Breast epithelium (tissue), 4 donors: ENCODE measurements at regions not wholly inside any gene's neighbourhood (a gene's known extent, or its start where the extent isn't known, plus 50 kb on each side); places are given as distances from the start of the nearest gene placed in this dataset.

Experiments used
- DNase-seq, 2 donors: peaks; one replicate each; pipeline ENCODE4 v3.0.0-alpha.2; 2019; ENCODE audit warnings: low spot score in 2 of 2
- H3K27ac ChIP-seq, 2 donors: fragments of 200-600 bp; sonication (generic) in 1 of 2; one replicate each; pipeline ENCODE4 v1.5.1; 2016 to 2019; ENCODE audit warnings: mild to moderate bottlenecking in 1 of 2
- H3K27me3 ChIP-seq, 2 donors: fragments of 200-600 bp; sonication (generic) in 1 of 2; one replicate each; pipeline versions ENCODE4 v1.5.1 to v1.6.0; 2017 to 2019; ENCODE audit warnings: control low read depth in 1 of 2, mild to moderate bottlenecking in 1 of 2
- H3K36me3 ChIP-seq: fragments of 200-600 bp; one replicate; pipeline ENCODE4 v1.5.1; 2019
- H3K4me1 ChIP-seq, 2 donors: fragments of 200-600 bp; sonication (generic); one replicate each; pipeline ENCODE4 v1.5.1; 2016 to 2019; ENCODE audit warnings: control low read depth in 1 of 2
- H3K4me3 ChIP-seq, 3 donors: fragments of 200-600 bp; sonication (generic); 1 replicate in 2 of 3; 2 replicates in 1 of 3; pipeline ENCODE4 v1.5.1; 2016 to 2019; ENCODE audit warnings: mild to moderate bottlenecking in 3 of 3, moderate library complexity in 2 of 3
- H3K9me3 ChIP-seq, 2 donors: fragments of 200-600 bp; sonication (generic) in 1 of 2; one replicate each; pipeline ENCODE4 v1.5.1; 2016 to 2019; ENCODE audit warnings: control low read depth in 1 of 2
- POLR2A ChIP-seq: fragments of 450-650 bp; IDR thresholded peaks from one replicate; pipeline ENCODE4 v1.6.1; 2016; ENCODE audit warnings: antibody characterized with exemption, mild to moderate bottlenecking, moderate library complexity
- POLR2AphosphoS5 ChIP-seq, 3 donors: sonication (generic); formaldehyde crosslinking; IDR thresholded peaks; one replicate each; pipeline ENCODE4 v1.6.1; 2017; ENCODE audit warnings: antibody characterized with exemption in 3 of 3
- intact Hi-C: fragments of 100-400 bp; cut with DNase I; formaldehyde crosslinking; loops from one replicate; pipeline ENCODE4 v1.15.1; 2023; ENCODE audit warnings: low total_unique reads
- TF ChIP-seq, protein P1 (sequence below), 3 donors: fragments of 450-650 bp; IDR thresholded peaks; one replicate each; pipeline ENCODE4 v1.5.1; 2016 to 2017; ENCODE audit warnings: antibody characterized with exemption in 3 of 3, mild to moderate bottlenecking in 3 of 3, moderate library complexity in 3 of 3

DNA sequence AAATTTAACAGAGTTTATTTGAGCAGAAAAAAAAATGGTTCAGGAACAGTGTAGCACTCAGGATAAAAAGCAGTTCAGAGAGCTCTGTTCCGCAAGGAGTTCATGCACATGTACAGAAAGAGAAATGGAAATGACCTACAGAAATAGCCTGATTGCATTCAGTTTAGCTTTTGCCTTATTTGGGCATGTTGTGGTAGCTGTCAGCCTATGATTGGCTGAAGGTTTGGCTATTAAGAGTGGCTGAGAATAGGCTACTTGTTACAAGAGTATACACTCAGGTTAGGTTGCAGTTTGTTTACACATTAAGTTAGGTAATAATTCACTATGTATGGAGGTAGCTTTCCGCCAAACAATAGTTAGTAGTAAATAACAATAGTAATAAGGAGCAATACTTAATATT, 511.0 kb upstream of the TMPRSS15 start:
- no peaks in the 10 kb centered on the region for H3K27me3 ChIP-seq
- no peak for DNase-seq
- no peak overlapping the region for H3K27ac ChIP-seq
- peaks cover 0 to 8% of the 10 kb centered on the region in 2 donors for H3K9me3 ChIP-seq
- no peaks in the 10 kb centered on the region for H3K4me1 ChIP-seq
- no peaks in the 10 kb centered on the region for H3K36me3 ChIP-seq
- H3K4me3 ChIP-seq = no peak overlapping the region
- intact Hi-C loops = no loop called here
- no peak for TF ChIP-seq POLR2AphosphoS5 (IDR thresholded peaks at IDR 0.05)
- TF ChIP-seq, protein P1, sequence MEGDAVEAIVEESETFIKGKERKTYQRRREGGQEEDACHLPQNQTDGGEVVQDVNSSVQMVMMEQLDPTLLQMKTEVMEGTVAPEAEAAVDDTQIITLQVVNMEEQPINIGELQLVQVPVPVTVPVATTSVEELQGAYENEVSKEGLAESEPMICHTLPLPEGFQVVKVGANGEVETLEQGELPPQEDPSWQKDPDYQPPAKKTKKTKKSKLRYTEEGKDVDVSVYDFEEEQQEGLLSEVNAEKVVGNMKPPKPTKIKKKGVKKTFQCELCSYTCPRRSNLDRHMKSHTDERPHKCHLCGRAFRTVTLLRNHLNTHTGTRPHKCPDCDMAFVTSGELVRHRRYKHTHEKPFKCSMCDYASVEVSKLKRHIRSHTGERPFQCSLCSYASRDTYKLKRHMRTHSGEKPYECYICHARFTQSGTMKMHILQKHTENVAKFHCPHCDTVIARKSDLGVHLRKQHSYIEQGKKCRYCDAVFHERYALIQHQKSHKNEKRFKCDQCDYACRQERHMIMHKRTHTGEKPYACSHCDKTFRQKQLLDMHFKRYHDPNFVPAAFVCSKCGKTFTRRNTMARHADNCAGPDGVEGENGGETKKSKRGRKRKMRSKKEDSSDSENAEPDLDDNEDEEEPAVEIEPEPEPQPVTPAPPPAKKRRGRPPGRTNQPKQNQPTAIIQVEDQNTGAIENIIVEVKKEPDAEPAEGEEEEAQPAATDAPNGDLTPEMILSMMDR (IDR thresholded peaks at IDR 0.05) = no peak

DNA sequence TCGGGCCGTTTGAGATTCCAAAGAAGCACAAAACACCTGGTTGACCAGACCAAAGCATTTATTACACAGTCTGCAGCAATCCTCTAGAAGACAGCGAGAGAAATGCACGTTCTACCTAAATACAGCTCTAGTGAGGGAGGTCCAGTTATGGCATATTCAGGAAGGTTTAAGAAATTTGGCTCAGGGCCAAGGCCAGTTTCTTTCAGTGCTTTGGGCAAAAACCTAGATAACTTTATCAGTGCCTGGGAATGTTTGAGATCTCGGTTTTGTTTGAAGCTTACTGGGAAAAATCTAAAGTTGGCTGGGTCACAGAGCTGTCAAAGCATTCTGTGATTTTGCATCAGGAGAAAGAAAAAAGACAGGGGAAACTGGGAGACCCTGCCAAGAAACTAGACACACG, 514.0 kb upstream of the TMPRSS15 start:
- TF ChIP-seq POLR2AphosphoS5 (IDR thresholded peaks at IDR 0.05) (no peak), POLR2A (no peak)
- TF ChIP-seq, protein P1 (IDR thresholded peaks at IDR 0.05) = no peak
- Histone ChIP-seq H3K27me3 (no peaks in the 10 kb centered on the region), H3K4me1 (no peaks in the 10 kb centered on the region), H3K4me3 (no peak overlapping the region), H3K36me3 (no peaks in the 10 kb centered on the region), H3K27ac (no peak overlapping the region), H3K9me3 (no peaks in the 10 kb centered on the region)
- no peak for DNase-seq
- intact Hi-C loops = no loop called here

DNA sequence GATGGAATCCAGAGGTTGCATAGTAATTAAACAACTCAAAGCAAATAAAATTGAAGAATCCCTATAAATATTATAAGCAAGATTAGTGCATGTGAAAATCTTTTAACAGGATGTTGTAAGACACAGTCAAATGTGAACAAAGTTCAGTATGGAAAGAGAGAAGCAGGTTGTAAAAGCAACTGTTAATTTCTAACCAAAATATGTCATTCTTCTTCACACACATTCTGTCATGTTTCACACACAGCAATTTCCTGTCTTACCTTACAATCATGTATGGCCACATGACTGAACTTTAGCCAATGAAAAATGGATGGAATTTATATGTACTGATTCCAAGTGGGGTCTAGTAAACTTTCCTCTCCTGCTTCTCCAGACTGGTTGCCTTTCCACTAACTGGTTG, 527.7 kb upstream of the TMPRSS15 start:
- Histone ChIP-seq H3K9me3 (no peaks in the 10 kb centered on the region), H3K4me1 (no peaks in the 10 kb centered on the region), H3K36me3 (no peaks in the 10 kb centered on the region), H3K27me3 (no peaks in the 10 kb centered on the region), H3K4me3 (no peak overlapping the region), H3K27ac (no peak overlapping the region)
- no peak for TF ChIP-seq POLR2A
- TF ChIP-seq, protein P1 (IDR thresholded peaks at IDR 0.05) = no peak
- no peak for TF ChIP-seq POLR2AphosphoS5 (IDR thresholded peaks at IDR 0.05)
- no peak for DNase-seq
- intact Hi-C loops = no loop called here

DNA sequence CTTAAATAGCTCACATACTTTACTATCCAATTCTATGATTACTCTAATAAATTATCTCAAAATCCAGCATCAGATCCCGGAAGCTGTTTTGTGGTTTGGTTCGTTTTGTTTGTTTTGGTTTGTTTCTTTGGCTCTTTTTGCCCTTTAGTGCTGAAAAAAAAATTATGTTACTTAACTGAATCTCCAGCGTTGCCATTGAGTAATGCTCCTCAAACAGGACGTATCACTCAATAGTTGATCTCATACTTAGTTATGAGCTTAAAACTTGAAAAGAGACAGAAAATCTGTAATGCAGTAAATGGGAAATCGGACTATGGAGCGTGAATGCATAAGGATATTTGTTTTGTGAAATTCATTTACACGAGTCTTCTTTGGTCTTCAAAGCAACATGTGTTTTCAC, 533.8 kb upstream of the TMPRSS15 start:
- H3K4me1 ChIP-seq = no peaks in the 10 kb centered on the region
- no peak overlapping the region for H3K27ac ChIP-seq
- TF ChIP-seq POLR2AphosphoS5 (IDR thresholded peaks at IDR 0.05) = no peak
- TF ChIP-seq, protein P1 (IDR thresholded peaks at IDR 0.05) = no peak
- no peak for TF ChIP-seq POLR2A
- no peaks in the 10 kb centered on the region for H3K27me3 ChIP-seq
- H3K9me3 ChIP-seq = no peaks in the 10 kb centered on the region
- no peaks in the 10 kb centered on the region for H3K36me3 ChIP-seq
- no peak overlapping the region for H3K4me3 ChIP-seq
- DNase-seq = no peak
- intact Hi-C loops = no loop called here

DNA sequence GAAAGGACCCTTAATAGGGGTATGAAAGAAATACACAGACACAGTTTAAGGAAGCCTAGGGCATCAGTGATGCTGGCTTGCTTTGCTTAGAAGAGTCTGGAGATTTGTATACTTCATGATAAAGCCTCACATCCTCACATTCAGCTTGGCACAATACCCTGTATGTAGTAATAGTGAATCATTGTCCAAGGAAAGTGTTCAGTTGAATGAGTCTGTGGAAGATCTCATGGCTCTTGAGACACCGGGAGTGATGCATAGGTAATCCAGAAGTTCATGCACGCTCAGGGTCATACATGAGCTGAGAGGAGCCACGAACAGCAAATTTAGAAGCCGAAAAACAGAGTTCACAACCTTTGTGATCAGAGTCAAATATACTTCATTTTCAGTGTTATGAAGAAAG, 537.2 kb upstream of the TMPRSS15 start:
- Histone ChIP-seq H3K27ac (no peak overlapping the region), H3K9me3 (no peaks in the 10 kb centered on the region), H3K36me3 (no peaks in the 10 kb centered on the region), H3K4me3 (no peak overlapping the region), H3K4me1 (no peaks in the 10 kb centered on the region), H3K27me3 (no peaks in the 10 kb centered on the region)
- no peak for TF ChIP-seq POLR2A
- TF ChIP-seq, protein P1 (IDR thresholded peaks at IDR 0.05) = no peak
- no peak for TF ChIP-seq POLR2AphosphoS5 (IDR thresholded peaks at IDR 0.05)
- intact Hi-C loops = no loop called here
- DNase-seq = no peak
